Psoas muscle (tissue), 7 donors: ENCODE measurements at regions not wholly inside any gene's neighbourhood (a gene's known extent, or its start where the extent isn't known, plus 50 kb on each side); places are given as distances from the start of the nearest gene placed in this dataset.

ENCODE experiments used
- ATAC-seq, 4 donors: fragments of 200-7000 bp; cut with Tn5 transposase; one replicate each; pipeline ENCODE4 v1.9.1; 2020; ENCODE audit warnings: moderate library complexity in 3 of 4, mild to moderate bottlenecking in 2 of 4
- DNase-seq, 2 donors: peaks; one replicate each; pipeline ENCODE4 v3.0.0-alpha.2; 2020
- H3K27ac ChIP-seq: fragments of 200-600 bp; one replicate; pipeline ENCODE4 v1.8.0; 2022
- H3K27me3 ChIP-seq, 3 donors: fragments of 200-600 bp in 1 of 3; one replicate each; pipeline versions ENCODE4 v1.6.1 to v1.8.0; 2013 to 2022; ENCODE audit warnings: low read length in 2 of 3, mild to moderate bottlenecking in 2 of 3, moderate library complexity in 1 of 3; ENCODE audit not compliant: insufficient read depth in 3 of 3
- H3K36me3 ChIP-seq, 2 donors: fragments of 200-600 bp in 1 of 2; one replicate each; pipeline versions ENCODE4 v1.6.1 to v1.8.0; 2013 to 2022; ENCODE audit warnings: low read depth in 1 of 2, mild to moderate bottlenecking in 1 of 2, moderate library complexity in 1 of 2; ENCODE audit not compliant: insufficient read depth in 1 of 2
- H3K4me1 ChIP-seq: fragments of 200-600 bp; one replicate; pipeline ENCODE4 v1.8.0; 2022
- H3K4me3 ChIP-seq: fragments of 200-600 bp; one replicate; pipeline ENCODE4 v1.8.0; 2022; ENCODE audit warnings: mild to moderate bottlenecking
- H3K9me3 ChIP-seq: fragments of 200-600 bp; one replicate; pipeline ENCODE4 v1.8.0; 2022
- WGBS, 3 donors: extraction: QIAGEN DNeasy Blood & Tissue Kit; methylation state at CpG; one replicate each; pipeline versions ENCODE4 v1.1.6 to v1.1.7; 2013; 5-methylcytosine and 5-hydroxymethylcytosine counted together
- intact Hi-C, 2 donors: fragments of 100-400 bp; cut with DNase I; formaldehyde crosslinking; loops; one replicate each; pipeline versions ENCODE4 v1.11.0 to v1.14.2; 2022
- TF ChIP-seq, protein P1 (sequence below): fragments of 200-600 bp; IDR thresholded peaks from one replicate; pipeline ENCODE4 v1.8.0; 2022; ENCODE audit warnings: antibody characterized with exemption
- donor health status: healthy with polysubstance abuse.
- donor health status: DM: no; HTN: no; CAD: no; lungs with moderate emphysema.
- donor health status: Bipolar disorder and iron deficiency.
- donor health status: healthy.
- donor health status: DM: yes; HTN: yes; CAD: no.
- donor health status: DM: no; HTN: no; CAD: no.
- donor health status: DM: yes; HTN: yes; CAD: no.

DNA sequence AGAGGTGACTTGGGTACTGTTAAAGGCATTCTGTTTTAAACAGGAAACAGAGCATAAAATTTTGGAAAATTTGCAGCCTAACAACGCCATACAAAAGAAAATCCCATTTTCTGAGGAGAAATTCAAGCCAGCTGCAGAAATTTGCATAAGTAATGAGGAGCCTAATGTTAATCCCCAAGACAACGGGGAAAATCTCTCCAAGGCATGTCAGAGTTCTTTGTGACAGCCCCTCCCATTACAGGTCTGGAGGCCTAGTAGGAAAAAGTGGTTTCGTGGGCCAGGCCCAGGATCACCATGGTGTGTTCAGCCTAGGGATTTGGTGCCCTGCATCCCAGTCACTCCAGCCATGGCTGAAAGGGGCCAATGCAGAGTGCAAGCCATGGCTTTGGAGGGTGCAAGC lies 1333.1 kb upstream of the TENM4 start:
- no peaks in the 10 kb centered on the region for H3K27me3 ChIP-seq
- ATAC-seq (no peak), DNase-seq (no peak)
- WGBS, 3 donors: 42 to 58% (median 46%) methylated on average over 3 of the region's 3 CpGs
- no peaks in the 10 kb centered on the region for H3K36me3 ChIP-seq
- no peak overlapping the region for H3K27ac ChIP-seq
- intact Hi-C loops: no loop called here
- no peak overlapping the region for H3K4me3 ChIP-seq
- TF ChIP-seq, protein P1, sequence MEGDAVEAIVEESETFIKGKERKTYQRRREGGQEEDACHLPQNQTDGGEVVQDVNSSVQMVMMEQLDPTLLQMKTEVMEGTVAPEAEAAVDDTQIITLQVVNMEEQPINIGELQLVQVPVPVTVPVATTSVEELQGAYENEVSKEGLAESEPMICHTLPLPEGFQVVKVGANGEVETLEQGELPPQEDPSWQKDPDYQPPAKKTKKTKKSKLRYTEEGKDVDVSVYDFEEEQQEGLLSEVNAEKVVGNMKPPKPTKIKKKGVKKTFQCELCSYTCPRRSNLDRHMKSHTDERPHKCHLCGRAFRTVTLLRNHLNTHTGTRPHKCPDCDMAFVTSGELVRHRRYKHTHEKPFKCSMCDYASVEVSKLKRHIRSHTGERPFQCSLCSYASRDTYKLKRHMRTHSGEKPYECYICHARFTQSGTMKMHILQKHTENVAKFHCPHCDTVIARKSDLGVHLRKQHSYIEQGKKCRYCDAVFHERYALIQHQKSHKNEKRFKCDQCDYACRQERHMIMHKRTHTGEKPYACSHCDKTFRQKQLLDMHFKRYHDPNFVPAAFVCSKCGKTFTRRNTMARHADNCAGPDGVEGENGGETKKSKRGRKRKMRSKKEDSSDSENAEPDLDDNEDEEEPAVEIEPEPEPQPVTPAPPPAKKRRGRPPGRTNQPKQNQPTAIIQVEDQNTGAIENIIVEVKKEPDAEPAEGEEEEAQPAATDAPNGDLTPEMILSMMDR: no peak
- no peaks in the 10 kb centered on the region for H3K9me3 ChIP-seq
- H3K4me1 ChIP-seq: no peaks in the 10 kb centered on the region

DNA sequence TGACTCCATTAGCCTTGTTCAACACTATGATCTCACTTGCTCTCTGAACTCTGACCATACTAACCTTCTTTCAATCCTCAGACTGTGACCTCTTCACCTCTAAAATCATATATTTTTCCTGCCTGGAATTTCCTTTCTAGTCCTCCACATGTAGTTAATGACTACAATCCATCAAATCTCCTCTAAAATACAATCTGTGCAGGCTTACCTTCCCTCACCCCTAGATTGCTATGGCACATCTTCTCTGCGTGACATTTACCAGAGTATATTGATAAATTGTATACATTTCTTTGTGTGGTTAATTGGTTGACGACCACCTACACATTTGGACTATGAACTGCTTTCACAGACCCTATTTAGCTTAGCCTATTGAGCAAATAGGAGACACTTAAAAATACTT lies 1330.2 kb upstream of the TENM4 start:
- DNase-seq: no peak
- intact Hi-C loops: loop anchor here in 1 of 2 donors (2.0 kb wide), 1 partner anchor 46 kb away; no protein-coding TSS in a partner anchor
- Histone ChIP-seq H3K4me1 (no peaks in the 10 kb centered on the region), H3K36me3 (no peaks in the 10 kb centered on the region), H3K9me3 (no peaks in the 10 kb centered on the region), H3K4me3 (no peak overlapping the region), H3K27me3 (no peaks in the 10 kb centered on the region), H3K27ac (no peak overlapping the region)
- no peak for ATAC-seq
- whole genome bisulfite sequencing, 3 donors: 33 to 46% (median 36%) methylated on average over 2 of the region's 2 CpGs
- TF ChIP-seq, protein P1: no peak

DNA sequence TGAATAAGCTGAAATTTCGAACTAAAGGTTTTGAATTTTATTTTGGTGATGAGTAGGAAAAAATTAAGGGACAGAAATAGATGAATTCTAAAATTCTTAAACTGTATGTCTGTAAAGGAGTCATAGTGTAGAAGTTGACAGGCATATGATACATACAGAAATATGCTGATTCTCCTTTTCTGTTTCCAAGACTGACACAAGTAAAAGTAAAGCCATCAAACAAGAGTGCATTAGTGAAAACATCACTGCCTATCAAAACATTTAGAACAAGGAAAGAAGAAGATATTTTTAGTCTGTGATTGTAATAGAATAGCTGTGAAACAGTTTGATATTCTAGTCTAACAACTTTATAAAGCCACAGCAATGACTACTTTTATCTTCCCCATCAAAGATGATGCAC lies 1318.0 kb upstream of the TENM4 start:
- no peaks in the 10 kb centered on the region for H3K4me1 ChIP-seq
- TF ChIP-seq, protein P1: no peak
- DNase-seq: no peak
- no peak overlapping the region for H3K4me3 ChIP-seq
- no peak for ATAC-seq
- H3K27ac ChIP-seq: no peak overlapping the region
- no peaks in the 10 kb centered on the region for H3K9me3 ChIP-seq
- intact Hi-C loops: no loop called here
- H3K27me3 ChIP-seq: no peaks in the 10 kb centered on the region
- 58 to 73% (median 60%) methylated on average over 1 of the region's 1 CpG for WGBS, 3 donors
- H3K36me3 ChIP-seq: no peaks in the 10 kb centered on the region

DNA sequence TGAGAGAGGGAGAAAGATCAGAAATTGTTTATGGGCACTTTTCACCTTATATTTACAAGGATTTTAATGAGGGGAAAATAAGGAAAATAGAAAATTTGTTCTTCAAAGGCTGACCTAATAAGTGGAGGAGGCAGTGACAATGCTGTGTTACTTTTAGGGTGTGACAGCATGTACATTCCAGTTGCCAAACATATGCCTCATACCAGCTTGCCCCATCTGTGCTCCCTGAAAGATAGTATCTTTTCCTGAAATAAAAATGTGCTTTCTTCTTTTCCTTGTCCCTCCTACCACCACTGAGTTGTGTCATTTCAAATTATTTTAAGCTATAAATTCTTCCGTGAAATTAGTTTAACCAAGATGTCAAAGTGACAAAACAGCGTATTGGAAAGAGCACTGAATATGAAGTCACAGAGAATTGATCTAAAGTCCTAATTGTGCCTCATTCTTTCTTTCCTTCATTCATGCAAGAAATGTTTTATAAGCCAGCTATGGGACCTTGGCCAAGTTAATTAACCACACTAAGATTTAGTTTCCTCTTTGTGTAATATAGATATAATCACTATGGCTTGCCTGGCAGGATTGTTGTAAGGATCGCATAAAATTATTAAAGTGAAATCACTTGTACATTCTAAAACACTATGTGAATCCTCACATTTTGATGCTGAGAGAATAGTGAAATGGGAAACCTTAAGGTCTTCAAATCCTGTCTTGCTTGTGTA lies 1307.5 kb upstream of the TENM4 start:
- no peaks in the 10 kb centered on the region for H3K36me3 ChIP-seq
- H3K9me3 ChIP-seq: no peaks in the 10 kb centered on the region
- no peaks in the 10 kb centered on the region for H3K4me1 ChIP-seq
- TF ChIP-seq, protein P1: no peak
- H3K4me3 ChIP-seq: no peak overlapping the region
- no peaks in the 10 kb centered on the region for H3K27me3 ChIP-seq
- intact Hi-C loops: no loop called here
- whole genome bisulfite sequencing, 3 donors: 28 to 44% (median 33%) methylated on average over 3 of the region's 3 CpGs
- ATAC-seq (no peak), DNase-seq (no peak)
- H3K27ac ChIP-seq: no peak overlapping the region

DNA sequence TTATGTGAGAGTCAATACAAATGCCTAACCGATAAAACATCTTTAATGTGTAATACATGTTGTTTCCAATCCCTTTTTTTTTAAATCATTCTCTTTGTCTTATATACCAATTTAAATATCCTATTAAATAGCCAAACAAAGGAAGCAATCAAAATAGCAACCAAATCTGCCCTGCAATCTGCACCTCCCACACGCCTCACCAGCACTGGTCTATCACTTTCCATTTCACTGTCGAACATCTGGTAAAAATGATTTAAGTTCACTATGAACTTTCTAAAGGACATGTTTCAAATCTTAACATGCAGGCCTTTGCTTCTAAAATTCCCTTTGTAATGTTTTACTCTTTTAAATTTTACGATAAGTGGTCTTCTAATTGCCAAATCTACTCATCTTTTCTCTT lies 1305.5 kb upstream of the TENM4 start:
- intact Hi-C loops: no loop called here
- 74 to 80% (median 76%) methylated on average over 4 of the region's 4 CpGs for WGBS, 3 donors
- no peak overlapping the region for H3K4me3 ChIP-seq
- DNase-seq (no peak), ATAC-seq (no peak)
- no peaks in the 10 kb centered on the region for H3K27me3 ChIP-seq
- H3K27ac ChIP-seq: no peak overlapping the region
- TF ChIP-seq, protein P1: no peak
- no peaks in the 10 kb centered on the region for H3K36me3 ChIP-seq
- no peaks in the 10 kb centered on the region for H3K4me1 ChIP-seq
- H3K9me3 ChIP-seq: no peaks in the 10 kb centered on the region
